Mucosa of descending colon (tissue), 3 donors: ENCODE measurements at regions not wholly inside any gene's neighbourhood (a gene's known extent, or its start where the extent isn't known, plus 50 kb on each side); places are given as distances from the start of the nearest gene placed in this dataset.
A peak's percentile ranks its signal among the peaks of the same experiment; 100 is the strongest.
"Not testable (repeated sequence)": the region's sequence is repeated elsewhere in the genome, so short reads cannot be mapped to it uniquely, and the experiment has no call there.

Source experiments
- ATAC-seq: fragments of 200-7000 bp; cut with Tn5 transposase; one replicate; pipeline ENCODE4 v1.9.1; 2020; ENCODE audit warnings: mild to moderate bottlenecking, moderate library complexity
- DNase-seq, 3 donors: peaks; one replicate each; pipeline ENCODE4 v3.0.0-alpha.2; 2020
- H3K36me3 ChIP-seq: fragments of 200-600 bp; one replicate; pipeline ENCODE4 v1.8.0; 2021; ENCODE audit warnings: low read depth, mild to moderate bottlenecking
- H3K4me1 ChIP-seq: fragments of 200-600 bp; one replicate; pipeline ENCODE4 v1.8.0; 2021; ENCODE audit warnings: low read depth, mild to moderate bottlenecking
- H3K4me3 ChIP-seq: fragments of 200-600 bp; one replicate; pipeline ENCODE4 v1.8.0; 2021; ENCODE audit warnings: mild to moderate bottlenecking
- H3K9me3 ChIP-seq: fragments of 200-600 bp; one replicate; pipeline ENCODE4 v1.8.0; 2021; ENCODE audit warnings: mild to moderate bottlenecking
- intact Hi-C, 2 donors: fragments of 100-400 bp; cut with DNase I in 1 of 2; cut with micrococcal nuclease in 1 of 2; formaldehyde crosslinking; loops; one replicate each; pipeline versions ENCODE4 v1.11.0 to v1.11.1; 2022; cut with DNase I, micrococcal nuclease
- TF ChIP-seq, protein P1 (sequence below): fragments of 200-600 bp; IDR thresholded peaks from one replicate; pipeline ENCODE4 v1.8.0; 2022; ENCODE audit warnings: antibody characterized with exemption, mild to moderate bottlenecking
- donor health status: DM: no; HTN: no; CAD: no; lungs with moderate emphysema.
- donor health status: DM: no; HTN: no; CAD: no.
- donor health status: DM: no; HTN: yes; CAD: no.

DNA sequence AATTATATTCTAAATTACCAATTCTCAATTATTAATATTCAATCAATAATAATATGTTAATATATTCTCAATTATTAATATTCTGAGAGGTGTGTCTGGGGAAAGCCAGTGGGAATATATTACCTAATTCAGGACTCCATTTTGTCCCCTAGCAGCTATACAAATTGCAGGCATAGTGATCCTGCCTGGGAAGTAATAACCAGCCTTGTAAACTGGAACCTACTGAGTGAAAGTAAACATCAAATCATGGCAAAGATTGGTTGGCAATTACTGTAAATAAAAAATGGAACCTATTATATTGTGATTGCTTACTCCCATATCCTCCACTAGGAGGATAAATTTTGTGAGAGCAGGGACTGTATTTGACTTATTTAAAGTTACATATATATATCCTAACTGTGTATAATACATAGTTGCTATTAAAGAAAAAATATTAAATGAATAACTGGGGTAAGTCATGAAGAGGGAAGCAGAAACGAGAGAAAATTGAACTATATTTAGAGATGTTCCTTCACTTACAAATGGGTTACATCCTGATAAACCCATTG, 150.5 kb upstream of the ELL2 start:
- Histone ChIP-seq H3K9me3 (no peaks in the 10 kb centered on the region), H3K36me3 (no peaks in the 10 kb centered on the region), H3K4me3 (no peak overlapping the region), H3K4me1 (no peaks in the 10 kb centered on the region)
- intact Hi-C loops, result no loop called here
- TF ChIP-seq, protein P1, sequence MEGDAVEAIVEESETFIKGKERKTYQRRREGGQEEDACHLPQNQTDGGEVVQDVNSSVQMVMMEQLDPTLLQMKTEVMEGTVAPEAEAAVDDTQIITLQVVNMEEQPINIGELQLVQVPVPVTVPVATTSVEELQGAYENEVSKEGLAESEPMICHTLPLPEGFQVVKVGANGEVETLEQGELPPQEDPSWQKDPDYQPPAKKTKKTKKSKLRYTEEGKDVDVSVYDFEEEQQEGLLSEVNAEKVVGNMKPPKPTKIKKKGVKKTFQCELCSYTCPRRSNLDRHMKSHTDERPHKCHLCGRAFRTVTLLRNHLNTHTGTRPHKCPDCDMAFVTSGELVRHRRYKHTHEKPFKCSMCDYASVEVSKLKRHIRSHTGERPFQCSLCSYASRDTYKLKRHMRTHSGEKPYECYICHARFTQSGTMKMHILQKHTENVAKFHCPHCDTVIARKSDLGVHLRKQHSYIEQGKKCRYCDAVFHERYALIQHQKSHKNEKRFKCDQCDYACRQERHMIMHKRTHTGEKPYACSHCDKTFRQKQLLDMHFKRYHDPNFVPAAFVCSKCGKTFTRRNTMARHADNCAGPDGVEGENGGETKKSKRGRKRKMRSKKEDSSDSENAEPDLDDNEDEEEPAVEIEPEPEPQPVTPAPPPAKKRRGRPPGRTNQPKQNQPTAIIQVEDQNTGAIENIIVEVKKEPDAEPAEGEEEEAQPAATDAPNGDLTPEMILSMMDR, result no peak
- ATAC-seq, result no peak
- DNase-seq, result no peak

DNA sequence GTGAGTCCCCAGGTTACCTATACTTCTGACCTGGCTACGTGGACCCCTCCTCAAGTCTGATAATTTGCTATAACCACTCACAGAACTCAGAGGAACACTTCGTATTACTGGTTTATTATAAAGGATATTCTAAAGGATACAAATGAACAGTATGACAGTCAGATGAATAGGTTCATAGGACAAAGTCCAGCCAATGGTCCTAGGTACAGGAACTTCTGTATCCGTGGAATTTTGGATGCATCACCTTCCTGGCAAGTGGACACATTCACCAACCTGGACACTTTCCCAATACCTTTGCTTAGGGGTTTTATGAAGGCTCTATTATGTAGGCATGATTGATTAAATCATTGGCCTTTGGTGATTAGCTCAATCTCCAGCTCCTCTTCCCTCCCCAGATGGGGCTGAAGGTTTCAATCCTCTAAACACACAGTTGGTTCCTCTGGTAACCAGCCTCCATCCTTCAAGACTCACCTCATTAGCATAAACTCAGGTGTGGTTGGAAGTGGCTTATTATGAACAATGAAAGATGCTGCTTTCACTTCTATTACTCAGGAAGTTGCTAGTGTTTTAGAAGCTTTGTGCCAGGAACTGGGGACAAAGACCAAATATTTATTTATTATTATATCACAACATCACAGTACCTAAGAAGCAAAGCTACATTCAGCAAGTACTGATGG, 149.6 kb upstream of the ELL2 start:
- DNase-seq (no peak), ATAC-seq (no peak)
- no peaks in the 10 kb centered on the region for H3K36me3 ChIP-seq
- H3K4me3 ChIP-seq, result no peak overlapping the region
- no peaks in the 10 kb centered on the region for H3K4me1 ChIP-seq
- intact Hi-C loops, result no loop called here
- TF ChIP-seq, protein P1, result no peak
- no peaks in the 10 kb centered on the region for H3K9me3 ChIP-seq

DNA sequence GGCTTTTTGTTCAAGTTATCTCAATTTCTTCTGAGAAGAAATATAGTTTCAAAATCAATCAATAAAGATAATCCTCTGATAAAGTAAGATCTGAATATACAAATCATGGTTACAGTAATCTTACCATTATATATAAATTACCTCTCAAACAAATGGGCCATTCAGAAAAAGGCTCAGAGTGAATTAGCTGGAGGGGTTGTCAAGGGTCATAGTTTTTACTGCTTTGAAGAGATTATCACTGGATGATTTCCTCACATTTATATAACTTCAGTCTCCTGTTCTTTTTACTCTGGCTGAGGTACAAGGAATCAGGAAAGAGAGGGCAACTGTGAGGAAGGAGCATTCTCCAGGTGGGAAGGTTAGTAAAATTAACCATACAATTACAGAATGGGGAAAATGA, 148.6 kb upstream of the ELL2 start:
- Histone ChIP-seq H3K4me3 (no peak overlapping the region), H3K4me1 (no peaks in the 10 kb centered on the region), H3K9me3 (no peaks in the 10 kb centered on the region), H3K36me3 (no peaks in the 10 kb centered on the region)
- intact Hi-C loops, result no loop called here
- DNase-seq, result no peak
- TF ChIP-seq, protein P1, result no peak
- ATAC-seq, result no peak

DNA sequence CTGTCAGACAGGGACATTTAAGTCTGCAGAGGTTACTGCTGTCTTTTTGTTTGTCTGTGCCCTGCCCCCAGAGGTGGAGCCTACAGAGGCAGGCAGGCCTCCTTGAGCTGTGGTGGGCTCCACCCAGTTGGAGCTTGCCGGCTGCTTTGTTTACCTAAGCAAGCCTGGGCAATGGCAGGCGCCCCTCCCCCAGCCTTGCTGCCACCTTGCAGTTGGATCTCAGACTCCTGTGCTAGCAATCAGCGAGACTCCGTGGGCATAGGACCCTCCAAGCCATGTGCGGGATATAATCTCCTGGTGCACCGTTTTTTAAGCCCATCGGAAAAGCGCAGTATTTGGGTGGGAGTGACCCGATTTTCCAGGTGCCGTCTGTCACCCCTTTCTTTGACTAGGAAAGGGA, 147.0 kb upstream of the ELL2 start:
- H3K9me3 ChIP-seq, H3K36me3 ChIP-seq, ATAC-seq, H3K4me3 ChIP-seq, intact Hi-C loops, H3K4me1 ChIP-seq: not testable (repeated sequence)
- DNase-seq, result peak in 1 of 3 donors; percentile 29

DNA sequence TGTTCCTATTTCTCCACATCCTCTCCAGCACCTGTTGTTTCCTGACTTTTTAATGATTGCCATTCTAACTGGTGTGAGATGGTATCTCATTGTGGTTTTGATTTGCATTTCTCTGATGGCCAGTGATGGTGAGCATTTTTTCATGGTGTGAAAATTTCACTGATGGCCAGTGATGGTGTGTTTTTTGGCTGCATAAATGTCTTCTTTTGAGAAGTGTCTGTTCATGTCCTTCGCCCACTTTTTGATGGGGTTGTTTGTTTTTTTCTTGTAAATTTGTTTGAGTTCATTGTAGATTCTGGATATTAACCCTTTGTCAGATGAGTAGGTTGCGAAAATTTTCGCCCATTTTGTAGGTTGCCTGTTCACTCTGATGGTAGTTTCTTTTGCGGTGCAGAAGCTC, 142.2 kb upstream of the ELL2 start:
- H3K36me3 ChIP-seq, H3K4me1 ChIP-seq, DNase-seq, ATAC-seq, intact Hi-C loops, H3K9me3 ChIP-seq, H3K4me3 ChIP-seq: not testable (repeated sequence)

DNA sequence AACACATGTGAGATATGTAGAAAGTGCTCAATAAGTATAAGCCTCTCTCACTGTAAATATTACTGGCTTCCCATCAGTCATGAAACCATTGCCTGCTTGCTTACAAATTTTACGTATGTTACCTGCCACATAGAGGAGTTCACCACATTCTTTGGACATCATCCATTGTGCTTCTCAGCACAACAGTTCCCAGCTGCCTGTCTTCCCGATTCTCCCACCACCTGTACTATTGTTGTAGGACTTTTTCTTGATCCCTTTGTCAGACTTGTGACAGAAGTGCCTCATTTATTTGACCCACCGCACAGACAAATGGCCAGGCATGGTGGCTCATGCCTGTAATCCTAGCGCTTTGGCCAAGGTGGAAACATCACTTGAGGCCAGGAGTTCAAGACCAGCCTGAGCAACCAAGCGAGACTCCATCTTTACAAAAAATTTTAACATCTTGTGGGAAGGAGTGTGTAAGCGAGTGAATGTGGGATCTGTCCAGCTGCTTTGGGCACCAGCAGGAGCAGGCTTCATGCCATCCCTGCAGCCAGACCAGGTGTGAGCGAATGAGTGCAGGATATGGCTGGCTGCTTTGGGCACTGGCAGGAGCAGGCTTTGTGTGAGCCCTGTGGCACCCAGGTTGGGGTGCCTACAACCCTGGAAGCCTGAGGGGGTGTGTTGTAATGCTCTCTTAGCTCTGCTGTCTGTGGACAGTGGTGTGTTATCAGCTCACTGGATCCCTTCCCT, 139.9 kb upstream of the ELL2 start:
- intact Hi-C loops, result no loop called here
- Histone ChIP-seq H3K4me3 (no peak overlapping the region), H3K36me3 (no peaks in the 10 kb centered on the region), H3K4me1 (no peaks in the 10 kb centered on the region), H3K9me3 (no peaks in the 10 kb centered on the region)
- ATAC-seq, result no peak
- DNase-seq, result no peak
- TF ChIP-seq, protein P1, result no peak

DNA sequence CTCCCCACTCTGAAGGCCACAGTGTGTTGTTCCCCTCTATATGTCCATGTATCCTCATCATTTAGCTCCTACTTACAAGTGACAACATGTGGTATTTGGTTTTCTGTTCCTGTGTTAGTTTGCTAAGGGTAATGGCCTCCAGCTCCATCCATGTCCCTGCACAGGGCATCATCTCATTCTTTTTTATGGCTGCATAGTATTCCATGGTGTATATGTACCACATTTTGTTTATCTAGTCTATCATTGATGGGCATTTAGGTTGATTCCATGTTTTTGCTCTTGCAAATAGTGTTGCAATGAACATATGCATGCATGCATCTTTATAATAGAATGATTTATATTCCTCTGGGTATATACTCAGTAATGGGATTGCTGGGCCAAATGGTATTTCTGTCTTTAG, 135.8 kb upstream of the ELL2 start:
- H3K36me3 ChIP-seq, intact Hi-C loops, H3K4me3 ChIP-seq, DNase-seq, H3K9me3 ChIP-seq, ATAC-seq, H3K4me1 ChIP-seq: not testable (repeated sequence)
